ENCODE measurements at regions not wholly inside any gene's neighbourhood (a gene's known extent, or its start where the extent isn't known, plus 50 kb on each side); places are given as distances from the start of the nearest gene placed in this dataset.

- no peak for TF ChIP-seq ZNF462 (CRISPR knock-in tag; IDR thresholded peaks at IDR 0.05)
- TF ChIP-seq EZH2 (IDR thresholded peaks at IDR 0.05; ENCODE audit: low read depth, unreplicated experiment), result no peak
- no peak for TF ChIP-seq POLR2AphosphoS5 (IDR thresholded peaks at IDR 0.05; ENCODE audit: low read depth)
- no peak for TF ChIP-seq CREB1 (CRISPR knock-in tag; IDR thresholded peaks at IDR 0.05; ENCODE audit: low read depth)
- no peak for TF ChIP-seq NANOG (IDR thresholded peaks at IDR 0.05; ENCODE audit: borderline replicate concordance)
- no peak for TF ChIP-seq ZNF331 (CRISPR knock-in tag; IDR thresholded peaks at IDR 0.05; ENCODE audit: low read depth)
- no peak for TF ChIP-seq CTCF (conservative IDR thresholded peaks at IDR 0.05; ENCODE audit: low read depth in 2 of 2)
- no peak for TF ChIP-seq STAT1 (IDR thresholded peaks at IDR 0.05; ENCODE audit: unreplicated experiment)
Observed at GRCh38 chr21:27841084-27841672, 874.3 kb upstream of the ADAMTS5 start (continued).

- Mint-ChIP-seq H3K36me3 (ENCODE audit: low read depth) (peaks cover 3% of the 10 kb centered on the region; the same call in 2 of the 3 replicates), H3K27me3 (ENCODE audit: insufficient read depth, low read depth, poor library complexity) (no peaks in the 10 kb centered on the region), H3K9me3 (peaks cover 3% of the 10 kb centered on the region; the same call in 2 of the 3 replicates), H3K4me1 (no peaks in the 10 kb centered on the region), H3K27ac (no peak overlapping the region), H3K4me3 (no peak overlapping the region)
- H4K20me1 ChIP-seq (replicated peaks; ENCODE audit: insufficient read depth), result no peaks in the 10 kb centered on the region
- H3F3A ChIP-seq (replicated peaks; ENCODE audit: low read depth), result no peaks in the 10 kb centered on the region
- H2AFZ ChIP-seq, result no peak overlapping the region
- H3K27me3 ChIP-seq (ENCODE audit: insufficient read depth), result no peaks in the 10 kb centered on the region
- no peak overlapping the region for H3K4me2 ChIP-seq
- no peak overlapping the region for H3K27ac ChIP-seq (ENCODE audit: low read depth)
- H3K9me2 ChIP-seq (ENCODE audit: insufficient read depth), result no peaks in the 10 kb centered on the region
- no peak overlapping the region for H3K4me3 ChIP-seq
- no peaks in the 10 kb centered on the region for H3K4me1 ChIP-seq (ENCODE audit: insufficient read depth)
- H3K79me2 ChIP-seq (replicated peaks; ENCODE audit: insufficient read depth), result no peaks in the 10 kb centered on the region
- H3K36me3 ChIP-seq (ENCODE audit: insufficient read depth), result no peaks in the 10 kb centered on the region; the same call in 1 of the 2 replicates
- ATAC-seq (no peak), DNase-seq (ENCODE audit: low spot score) (no peak)
- no peak for TF ChIP-seq CREB1 (CRISPR knock-in tag; IDR thresholded peaks at IDR 0.05; ENCODE audit: low read depth)
- TF ChIP-seq ZNF462 (CRISPR knock-in tag; IDR thresholded peaks at IDR 0.05), result no peak
Observed at GRCh38 chr21:27840262-27840661, 873.4 kb upstream of the ADAMTS5 start.

Measured in GM23338 (cell line).